HG02938 (cell line): ENCODE measurements at regions not wholly inside any gene's neighbourhood (a gene's known extent, or its start where the extent isn't known, plus 50 kb on each side); places are given as distances from the start of the nearest gene placed in this dataset.
"Not testable (repeated sequence)": the region's sequence is repeated elsewhere in the genome, so short reads cannot be mapped to it uniquely, and the experiment has no call there.

Source experiments
- ATAC-seq: cut with Tn5 transposase; IDR thresholded peaks from one replicate; pipeline ENCODE4 v1.9.1; 2021; ENCODE audit warnings: mild to moderate bottlenecking, moderate library complexity; ENCODE audit not compliant: unreplicated experiment

- no peak for ATAC-seq
Observed at GRCh38 chr6:25150863-25151262, 128.3 kb upstream of the CARMIL1 start.

- ATAC-seq = no peak
Observed at GRCh38 chr6:25153079-25153478, 126.1 kb upstream of the CARMIL1 start.

- no peak for ATAC-seq
Observed at GRCh38 chr6:25154034-25154596, 125.1 kb upstream of the CARMIL1 start.

- ATAC-seq = no peak
Observed at GRCh38 chr6:25155211-25155610, 124.0 kb upstream of the CARMIL1 start.

- no peak for ATAC-seq
Observed at GRCh38 chr6:25156123-25156522, 123.1 kb upstream of the CARMIL1 start.

- no peak for ATAC-seq
Observed at GRCh38 chr6:25157183-25157582, 122.0 kb upstream of the CARMIL1 start.

- ATAC-seq = no peak
Observed at GRCh38 chr6:25157842-25158241, 121.3 kb upstream of the CARMIL1 start.

- not testable (repeated sequence) for ATAC-seq
Observed at GRCh38 chr6:25160134-25160533, 119.0 kb upstream of the CARMIL1 start.

GRCh38 chr6:25165177-25165576 lies 114.0 kb upstream of the CARMIL1 start:
- no peak for ATAC-seq

GRCh38 chr6:25165800-25166199 lies 113.4 kb upstream of the CARMIL1 start:
- ATAC-seq = no peak

GRCh38 chr6:25166955-25167748 lies 112.0 kb upstream of the CARMIL1 start:
- no peak for ATAC-seq

- ATAC-seq = no peak
Observed at GRCh38 chr6:25167961-25168360, 111.2 kb upstream of the CARMIL1 start.

GRCh38 chr6:25168637-25169036 lies 110.5 kb upstream of the CARMIL1 start:
- ATAC-seq = no peak

GRCh38 chr6:25169553-25169952 lies 109.6 kb upstream of the CARMIL1 start:
- ATAC-seq = no peak

GRCh38 chr6:25169961-25170360 lies 109.2 kb upstream of the CARMIL1 start:
- no peak for ATAC-seq

- no peak for ATAC-seq
Observed at GRCh38 chr6:25170640-25171039, 108.5 kb upstream of the CARMIL1 start.

GRCh38 chr6:25171301-25171700 lies 107.9 kb upstream of the CARMIL1 start:
- no peak for ATAC-seq

- ATAC-seq = no peak
Observed at GRCh38 chr6:25172819-25173218, 106.4 kb upstream of the CARMIL1 start.

- ATAC-seq = no peak
Observed at GRCh38 chr6:25173246-25173645, 105.9 kb upstream of the CARMIL1 start.

- no peak for ATAC-seq
Observed at GRCh38 chr6:25173951-25174474, 105.2 kb upstream of the CARMIL1 start.

GRCh38 chr6:25174678-25175077 lies 104.5 kb upstream of the CARMIL1 start:
- no peak for ATAC-seq

- no peak for ATAC-seq
Observed at GRCh38 chr6:25175196-25175595, 104.0 kb upstream of the CARMIL1 start.
